GM19240 (cell line): ENCODE measurements at regions not wholly inside any gene's neighbourhood (a gene's known extent, or its start where the extent isn't known, plus 50 kb on each side); places are given as distances from the start of the nearest gene placed in this dataset.

Source experiments
- DNase-seq: peaks from one replicate; pipeline ENCODE4 v3.0.0; 2011; ENCODE audit warnings: low spot score; ENCODE audit not compliant: insufficient read length

GRCh38 chr18:44048846-44049245 is 631.8 kb upstream of the SETBP1 start:
- DNase-seq: no peak

GRCh38 chr18:44051026-44051425 is 629.7 kb upstream of the SETBP1 start:
- DNase-seq: no peak

- no peak for DNase-seq
Measured at GRCh38 chr18:44054514-44054913, 626.2 kb upstream of the SETBP1 start.

- DNase-seq: no peak
Measured at GRCh38 chr18:44060197-44060596, 620.5 kb upstream of the SETBP1 start.

GRCh38 chr18:44061438-44061837 is 619.2 kb upstream of the SETBP1 start:
- DNase-seq: no peak

GRCh38 chr18:44062345-44062744 is 618.3 kb upstream of the SETBP1 start:
- DNase-seq: no peak

- no peak for DNase-seq
Measured at GRCh38 chr18:44065206-44065605, 615.5 kb upstream of the SETBP1 start.

GRCh38 chr18:44066541-44066940 is 614.1 kb upstream of the SETBP1 start:
- no peak for DNase-seq

- no peak for DNase-seq
Measured at GRCh38 chr18:44067186-44067585, 613.5 kb upstream of the SETBP1 start.

GRCh38 chr18:44075038-44075437 is 605.6 kb upstream of the SETBP1 start:
- no peak for DNase-seq

GRCh38 chr18:44079606-44080005 is 601.1 kb upstream of the SETBP1 start:
- DNase-seq: no peak

- DNase-seq: no peak
Measured at GRCh38 chr18:44080054-44080453, 600.6 kb upstream of the SETBP1 start.

GRCh38 chr18:44089732-44090131 is 591.0 kb upstream of the SETBP1 start:
- no peak for DNase-seq

GRCh38 chr18:44090453-44090852 is 590.2 kb upstream of the SETBP1 start:
- no peak for DNase-seq

GRCh38 chr18:44093253-44093652 is 587.4 kb upstream of the SETBP1 start:
- no peak for DNase-seq

- DNase-seq: no peak
Measured at GRCh38 chr18:44096016-44096415, 584.7 kb upstream of the SETBP1 start.

- DNase-seq: no peak
Measured at GRCh38 chr18:44098551-44099098, 582.1 kb upstream of the SETBP1 start.

- DNase-seq: no peak
Measured at GRCh38 chr18:44107187-44107586, 573.5 kb upstream of the SETBP1 start.

GRCh38 chr18:44111337-44111736 is 569.4 kb upstream of the SETBP1 start:
- DNase-seq: no peak

GRCh38 chr18:44117821-44118220 is 562.9 kb upstream of the SETBP1 start:
- no peak for DNase-seq

- DNase-seq: no peak
Measured at GRCh38 chr18:44119607-44120006, 561.1 kb upstream of the SETBP1 start.

GRCh38 chr18:44123743-44124142 is 556.9 kb upstream of the SETBP1 start:
- DNase-seq: no peak

GRCh38 chr18:44125446-44125845 is 555.2 kb upstream of the SETBP1 start:
- no peak for DNase-seq

GRCh38 chr18:44126598-44126997 is 554.1 kb upstream of the SETBP1 start:
- DNase-seq: no peak
